ENCODE measurements at regions not wholly inside any gene's neighbourhood (a gene's known extent, or its start where the extent isn't known, plus 50 kb on each side); places are given as distances from the start of the nearest gene placed in this dataset.
"Not testable (repeated sequence)": the region's sequence is repeated elsewhere in the genome, so short reads cannot be mapped to it uniquely, and the experiment has no call there.

DNA sequence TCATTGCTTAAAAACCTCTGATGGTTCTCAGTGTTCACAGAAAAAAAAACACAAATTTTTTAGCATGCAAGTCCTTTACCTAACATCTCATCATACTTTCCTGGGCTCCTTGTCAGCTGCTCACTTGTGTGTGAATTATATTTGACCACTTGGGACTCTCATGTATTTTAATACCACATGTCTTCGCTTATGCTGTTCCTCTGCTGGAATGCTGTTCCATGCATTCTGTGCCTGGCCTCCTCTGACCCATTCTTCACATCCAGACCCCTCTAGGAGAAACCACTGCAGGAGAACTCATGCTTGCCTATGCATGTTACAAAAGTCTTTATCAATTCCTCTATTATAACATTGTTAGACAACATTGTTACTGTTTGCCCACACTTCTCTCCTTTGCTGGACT, 157.6 kb downstream of the PDGFRA start:
- H3K4me1 ChIP-seq (ENCODE audit: control insufficient read depth, insufficient read depth, low read length), result no peaks in the 10 kb centered on the region

DNA sequence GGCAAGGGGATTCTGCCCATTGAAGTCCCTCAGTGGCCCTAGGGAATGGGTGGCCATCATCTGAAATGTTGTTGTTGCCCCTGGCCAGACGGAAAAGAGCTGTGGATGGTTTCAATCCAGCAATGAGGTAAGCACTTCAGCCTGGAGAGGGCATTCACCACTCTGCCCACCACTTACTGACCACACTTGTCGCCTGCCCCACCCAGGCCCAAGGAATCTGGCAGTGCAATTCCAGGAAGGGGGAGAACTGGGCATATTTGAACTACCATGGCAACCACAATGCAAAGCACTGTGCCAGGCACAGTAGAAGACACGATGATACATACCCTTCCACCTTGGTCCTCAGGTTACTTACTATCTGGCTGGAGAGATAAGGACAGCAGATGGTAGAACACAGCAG, 161.6 kb downstream of the PDGFRA start:
- no peaks in the 10 kb centered on the region for H3K27me3 ChIP-seq (ENCODE audit: control insufficient read depth, insufficient read depth, low read length)
- no peaks in the 10 kb centered on the region for H3K9me3 ChIP-seq (ENCODE audit: control insufficient read depth, low read length)
- H3K4me3 ChIP-seq (ENCODE audit: low read length), result no peak overlapping the region
- H3K4me1 ChIP-seq (ENCODE audit: control insufficient read depth, insufficient read depth, low read length), result no peaks in the 10 kb centered on the region
- no peaks in the 10 kb centered on the region for H3K36me3 ChIP-seq (ENCODE audit: control insufficient read depth, insufficient read depth, low read length)
- H3K9ac ChIP-seq (ENCODE audit: low read length), result no peak overlapping the region

More for the DNA sequence above, 157.6 kb downstream of the PDGFRA start:
- H3K36me3 ChIP-seq (ENCODE audit: control insufficient read depth, insufficient read depth, low read length), result no peaks in the 10 kb centered on the region
- no peaks in the 10 kb centered on the region for H3K9me3 ChIP-seq (ENCODE audit: control insufficient read depth, low read length)
- H3K4me3 ChIP-seq (ENCODE audit: low read length), result no peak overlapping the region
- peaks cover 6% of the 10 kb centered on the region for H3K27me3 ChIP-seq (ENCODE audit: control insufficient read depth, insufficient read depth, low read length)
- no peak overlapping the region for H3K9ac ChIP-seq (ENCODE audit: low read length)

DNA sequence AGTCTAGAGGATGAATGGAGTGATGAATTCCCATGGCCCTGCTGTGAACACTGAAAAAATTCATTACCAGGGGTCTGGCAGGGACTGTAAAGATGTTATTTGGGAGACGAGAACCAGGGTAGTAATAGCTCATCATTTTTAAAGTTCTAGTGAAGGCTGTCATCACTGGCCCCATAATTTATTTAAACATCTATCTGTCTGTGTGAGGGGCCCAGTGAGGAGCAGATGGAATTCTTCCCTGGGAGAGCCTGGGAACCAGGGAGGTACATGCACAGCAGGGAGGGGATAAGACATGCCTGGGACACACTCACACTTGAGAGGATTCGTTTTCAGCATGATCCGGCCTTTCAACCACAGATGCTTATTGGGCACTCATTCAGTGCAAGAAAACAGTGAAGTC, 162.0 kb downstream of the PDGFRA start:
- H3K27me3 ChIP-seq (ENCODE audit: control insufficient read depth, insufficient read depth, low read length), result no peaks in the 10 kb centered on the region
- no peaks in the 10 kb centered on the region for H3K4me1 ChIP-seq (ENCODE audit: control insufficient read depth, insufficient read depth, low read length)
- H3K9me3 ChIP-seq (ENCODE audit: control insufficient read depth, low read length), result no peaks in the 10 kb centered on the region
- no peak overlapping the region for H3K9ac ChIP-seq (ENCODE audit: low read length)
- no peak overlapping the region for H3K4me3 ChIP-seq (ENCODE audit: low read length)
- H3K36me3 ChIP-seq (ENCODE audit: control insufficient read depth, insufficient read depth, low read length), result no peaks in the 10 kb centered on the region

DNA sequence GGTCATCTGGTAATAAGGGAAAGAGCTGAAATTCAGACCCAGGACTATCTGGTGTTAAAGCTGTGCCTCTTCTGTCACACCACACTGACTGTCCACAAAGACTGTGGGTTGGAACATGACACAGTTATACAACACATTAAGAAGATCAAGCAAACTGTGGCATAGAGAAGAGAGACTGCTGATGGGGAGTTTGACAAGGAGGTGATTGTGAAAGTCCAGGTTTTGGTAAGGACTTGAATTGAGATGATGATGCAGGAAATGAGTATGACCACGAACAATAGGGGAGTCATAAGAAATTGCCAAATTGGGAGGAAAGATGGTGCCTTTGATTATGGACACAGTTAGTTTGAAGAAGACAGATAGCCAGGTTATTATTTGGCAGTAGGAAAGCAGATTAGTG, 163.4 kb downstream of the PDGFRA start:
- no peak overlapping the region for H3K4me3 ChIP-seq (ENCODE audit: low read length)

DNA sequence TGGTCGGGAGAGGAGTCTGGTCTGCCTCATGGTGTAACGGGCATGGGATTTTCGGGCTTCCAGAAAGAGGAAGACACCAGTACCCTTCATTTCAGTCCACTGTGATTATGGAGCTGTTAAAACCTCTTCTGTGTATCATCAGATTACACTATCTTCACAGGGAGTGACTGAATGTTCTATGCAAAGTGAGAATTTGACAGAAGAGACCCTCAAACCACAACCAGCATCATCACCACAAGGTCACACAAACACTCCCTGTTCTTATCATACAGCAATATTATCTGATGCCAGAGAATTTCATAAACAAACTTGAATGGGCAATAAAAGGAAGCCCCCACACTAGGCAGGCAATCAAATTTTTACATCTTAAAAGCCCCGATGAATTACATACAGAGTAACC, 164.2 kb downstream of the PDGFRA start:
- Histone ChIP-seq H3K9me3 (ENCODE audit: control insufficient read depth, low read length) (no peaks in the 10 kb centered on the region), H3K9ac (ENCODE audit: low read length) (no peak overlapping the region), H3K4me1 (ENCODE audit: control insufficient read depth, insufficient read depth, low read length) (no peaks in the 10 kb centered on the region), H3K36me3 (ENCODE audit: control insufficient read depth, insufficient read depth, low read length) (no peaks in the 10 kb centered on the region), H3K27me3 (ENCODE audit: control insufficient read depth, insufficient read depth, low read length) (no peaks in the 10 kb centered on the region), H3K4me3 (ENCODE audit: low read length) (no peak overlapping the region)

More for the DNA sequence above, 163.4 kb downstream of the PDGFRA start:
- Histone ChIP-seq H3K4me1 (ENCODE audit: control insufficient read depth, insufficient read depth, low read length) (no peaks in the 10 kb centered on the region), H3K36me3 (ENCODE audit: control insufficient read depth, insufficient read depth, low read length) (no peaks in the 10 kb centered on the region), H3K27me3 (ENCODE audit: control insufficient read depth, insufficient read depth, low read length) (no peaks in the 10 kb centered on the region), H3K9ac (ENCODE audit: low read length) (no peak overlapping the region), H3K9me3 (ENCODE audit: control insufficient read depth, low read length) (no peaks in the 10 kb centered on the region)

DNA sequence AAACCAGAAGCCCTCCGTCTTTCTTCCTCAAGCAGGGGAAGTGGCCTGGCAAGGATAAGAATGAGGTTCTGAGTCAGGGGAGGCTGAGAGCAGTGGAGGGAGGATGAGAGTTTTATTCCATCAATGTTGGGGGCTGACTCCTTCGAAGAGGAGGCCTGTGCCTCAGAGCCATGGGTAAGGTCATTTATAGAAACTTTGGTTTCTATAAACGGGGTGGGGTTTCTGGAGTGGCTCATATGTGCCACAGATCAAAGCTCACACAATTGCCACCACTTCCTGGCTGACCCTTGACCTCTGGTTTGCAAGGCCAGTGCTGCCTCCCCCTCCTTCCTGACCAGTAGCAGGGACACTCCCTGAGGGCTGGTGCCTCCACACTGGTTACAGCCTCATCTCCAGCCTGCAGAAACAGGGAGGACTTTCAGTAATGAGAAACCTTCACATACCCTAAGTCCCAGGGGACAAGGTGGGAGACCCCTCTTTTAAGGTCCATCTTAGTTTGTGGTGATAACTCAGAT, 166.0 kb downstream of the PDGFRA start:
- Histone ChIP-seq H3K9me3 (ENCODE audit: control insufficient read depth, low read length) (no peaks in the 10 kb centered on the region), H3K9ac (ENCODE audit: low read length) (no peak overlapping the region), H3K4me1 (ENCODE audit: control insufficient read depth, insufficient read depth, low read length) (no peaks in the 10 kb centered on the region), H3K36me3 (ENCODE audit: control insufficient read depth, insufficient read depth, low read length) (no peaks in the 10 kb centered on the region), H3K4me3 (ENCODE audit: low read length) (no peak overlapping the region), H3K27me3 (ENCODE audit: control insufficient read depth, insufficient read depth, low read length) (no peaks in the 10 kb centered on the region)

DNA sequence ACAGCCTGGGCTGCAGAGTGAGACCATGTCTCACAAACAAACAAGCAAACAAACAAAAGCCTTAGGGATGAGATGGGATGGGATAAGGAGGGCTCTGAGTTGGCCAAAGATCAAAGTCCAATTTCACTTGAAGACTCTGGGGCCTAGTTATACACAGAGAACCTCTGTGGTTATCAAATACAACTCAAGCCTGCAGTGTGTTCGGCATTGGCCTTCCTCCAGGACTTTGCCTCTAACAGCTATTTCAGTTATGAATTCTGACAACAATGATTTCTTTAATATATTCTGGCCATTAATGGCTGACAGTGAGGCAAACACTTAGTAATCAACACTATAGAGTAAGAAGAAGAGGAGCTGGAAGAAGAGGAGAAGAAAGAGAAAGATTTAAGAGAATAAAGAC, 171.1 kb downstream of the PDGFRA start:
- no peaks in the 10 kb centered on the region for H3K4me1 ChIP-seq (ENCODE audit: control insufficient read depth, insufficient read depth, low read length)
- no peaks in the 10 kb centered on the region for H3K27me3 ChIP-seq (ENCODE audit: control insufficient read depth, insufficient read depth, low read length)
- H3K4me3 ChIP-seq (ENCODE audit: low read length), result no peak overlapping the region
- H3K36me3 ChIP-seq (ENCODE audit: control insufficient read depth, insufficient read depth, low read length), result no peaks in the 10 kb centered on the region
- H3K9ac ChIP-seq (ENCODE audit: low read length), result no peak overlapping the region
- no peaks in the 10 kb centered on the region for H3K9me3 ChIP-seq (ENCODE audit: control insufficient read depth, low read length)

DNA sequence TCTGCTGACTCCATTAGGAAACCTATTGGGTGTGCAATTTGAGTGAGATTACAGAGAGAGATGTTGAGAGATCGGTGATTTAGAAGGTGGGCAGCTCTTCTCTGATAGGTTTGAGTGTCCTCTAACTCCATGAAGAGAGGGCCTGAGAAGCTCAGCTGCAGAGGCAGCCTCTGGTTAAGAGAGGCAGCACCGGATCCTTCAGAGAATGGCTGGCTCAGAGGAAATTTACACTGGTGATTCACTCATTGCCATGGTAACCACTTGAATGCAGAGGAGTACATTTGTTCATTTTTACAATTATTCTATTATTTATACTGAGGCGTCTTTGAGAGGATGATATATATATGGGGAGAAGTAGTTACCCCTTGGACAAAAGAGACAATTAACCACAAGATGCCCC, 171.7 kb downstream of the PDGFRA start:
- Histone ChIP-seq H3K36me3 (ENCODE audit: control insufficient read depth, insufficient read depth, low read length) (no peaks in the 10 kb centered on the region), H3K27me3 (ENCODE audit: control insufficient read depth, insufficient read depth, low read length) (no peaks in the 10 kb centered on the region), H3K9me3 (ENCODE audit: control insufficient read depth, low read length) (no peaks in the 10 kb centered on the region), H3K4me1 (ENCODE audit: control insufficient read depth, insufficient read depth, low read length) (no peaks in the 10 kb centered on the region), H3K9ac (ENCODE audit: low read length) (no peak overlapping the region), H3K4me3 (ENCODE audit: low read length) (no peak overlapping the region)

DNA sequence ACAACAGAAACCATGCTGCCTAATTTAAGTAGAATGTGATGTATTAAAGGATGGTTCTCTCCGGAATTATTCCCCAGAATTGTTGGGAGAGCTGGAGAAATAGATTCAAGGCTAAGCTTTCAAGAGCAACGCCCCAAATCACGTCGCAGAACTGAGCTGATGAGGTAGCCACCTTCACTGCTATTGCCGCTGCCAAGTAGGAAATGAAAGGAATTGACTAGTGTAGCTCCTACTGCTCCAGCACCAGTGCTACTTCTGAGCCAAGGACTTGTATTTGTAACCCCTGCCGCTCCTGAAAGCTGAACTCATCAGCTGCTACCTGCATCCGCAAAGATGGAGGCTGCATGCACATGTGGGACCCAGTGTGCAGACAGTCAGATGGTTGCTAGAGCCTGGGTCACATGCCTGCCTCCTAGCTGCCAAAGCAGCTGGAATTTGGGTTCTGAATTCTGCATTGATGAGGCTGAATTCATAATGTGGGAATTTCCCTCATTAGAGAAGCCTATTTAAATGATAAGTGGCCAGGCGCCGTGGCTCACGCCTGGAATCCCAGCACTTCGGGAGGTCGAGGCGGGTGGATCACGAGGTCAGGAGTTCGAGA, 173.9 kb downstream of the PDGFRA start:
- no peak overlapping the region for H3K4me3 ChIP-seq (ENCODE audit: low read length)
- H3K4me1 ChIP-seq (ENCODE audit: control insufficient read depth, insufficient read depth, low read length), result no peaks in the 10 kb centered on the region
- no peak overlapping the region for H3K9ac ChIP-seq (ENCODE audit: low read length)
- H3K36me3 ChIP-seq (ENCODE audit: control insufficient read depth, insufficient read depth, low read length), result no peaks in the 10 kb centered on the region
- H3K9me3 ChIP-seq (ENCODE audit: control insufficient read depth, low read length), result no peaks in the 10 kb centered on the region
- H3K27me3 ChIP-seq (ENCODE audit: control insufficient read depth, insufficient read depth, low read length), result no peaks in the 10 kb centered on the region

DNA sequence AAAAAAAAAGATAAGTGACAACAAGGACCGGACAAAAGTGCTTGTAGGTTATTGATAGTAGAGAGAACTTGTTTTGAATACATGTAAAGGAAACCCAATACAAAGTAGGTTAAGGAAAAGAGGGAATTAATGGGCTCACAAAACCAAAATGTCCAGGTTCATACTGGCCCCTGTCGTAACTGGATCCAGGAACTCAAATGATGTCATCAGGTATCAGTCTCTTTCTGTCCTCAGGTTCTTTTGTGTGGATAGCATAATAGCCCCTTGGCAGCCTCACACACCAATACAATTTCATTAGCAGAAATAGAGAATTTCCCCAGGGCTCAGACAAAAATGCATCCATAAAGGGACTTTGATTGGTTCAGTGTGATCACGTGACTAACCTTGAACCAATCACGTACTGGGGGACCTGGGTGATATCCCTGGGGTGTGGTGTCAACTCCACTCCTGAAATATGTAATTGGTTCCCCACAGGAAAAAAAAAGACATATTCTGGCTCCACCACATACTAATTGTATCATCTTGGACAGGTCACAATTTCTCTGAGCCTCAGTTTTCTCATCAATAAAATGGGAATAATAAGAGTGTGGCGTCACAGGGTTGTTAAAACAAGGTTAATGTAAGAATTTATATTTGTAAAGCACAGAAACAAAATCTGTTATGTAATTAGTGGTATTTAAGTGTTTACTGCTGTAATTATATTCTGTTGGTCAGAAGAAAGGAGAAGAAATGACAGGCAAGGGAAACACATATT, 174.8 kb downstream of the PDGFRA start:
- Histone ChIP-seq H3K36me3 (ENCODE audit: control insufficient read depth, insufficient read depth, low read length) (no peaks in the 10 kb centered on the region), H3K27me3 (ENCODE audit: control insufficient read depth, insufficient read depth, low read length) (no peaks in the 10 kb centered on the region), H3K4me1 (ENCODE audit: control insufficient read depth, insufficient read depth, low read length) (no peaks in the 10 kb centered on the region), H3K4me3 (ENCODE audit: low read length) (no peak overlapping the region), H3K9me3 (ENCODE audit: control insufficient read depth, low read length) (no peaks in the 10 kb centered on the region), H3K9ac (ENCODE audit: low read length) (no peak overlapping the region)

DNA sequence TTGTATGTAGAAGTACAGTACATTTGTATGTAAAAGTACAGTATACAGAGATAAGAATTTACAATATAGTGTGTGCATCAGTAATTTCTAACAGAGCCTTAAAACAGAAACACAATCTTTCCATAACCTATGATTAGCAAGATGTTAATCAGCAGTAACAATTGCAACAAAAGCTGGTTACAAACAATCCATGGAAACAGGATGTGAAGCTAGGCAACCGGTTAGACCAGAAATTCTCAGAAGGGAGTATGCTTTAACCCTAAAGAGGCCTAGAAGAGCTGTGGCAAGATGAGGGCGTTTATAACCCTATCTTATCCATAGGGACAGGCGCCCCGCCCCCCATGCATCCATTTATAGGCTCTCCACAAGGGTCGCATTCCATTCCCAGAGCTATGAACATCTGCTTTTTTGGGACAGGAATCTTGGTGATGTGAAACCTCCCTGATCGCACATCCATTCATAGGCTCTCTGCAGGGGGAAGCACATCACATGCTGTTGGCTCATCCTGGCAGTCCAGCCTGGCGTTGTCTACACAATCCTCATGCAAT, 180.3 kb downstream of the PDGFRA start:
- H3K4me3 ChIP-seq (ENCODE audit: low read length); H3K9me3 ChIP-seq (ENCODE audit: control insufficient read depth, low read length); H3K27me3 ChIP-seq (ENCODE audit: control insufficient read depth, insufficient read depth, low read length); H3K36me3 ChIP-seq (ENCODE audit: control insufficient read depth, insufficient read depth, low read length); H3K9ac ChIP-seq (ENCODE audit: low read length); H3K4me1 ChIP-seq (ENCODE audit: control insufficient read depth, insufficient read depth, low read length): not testable (repeated sequence)

DNA sequence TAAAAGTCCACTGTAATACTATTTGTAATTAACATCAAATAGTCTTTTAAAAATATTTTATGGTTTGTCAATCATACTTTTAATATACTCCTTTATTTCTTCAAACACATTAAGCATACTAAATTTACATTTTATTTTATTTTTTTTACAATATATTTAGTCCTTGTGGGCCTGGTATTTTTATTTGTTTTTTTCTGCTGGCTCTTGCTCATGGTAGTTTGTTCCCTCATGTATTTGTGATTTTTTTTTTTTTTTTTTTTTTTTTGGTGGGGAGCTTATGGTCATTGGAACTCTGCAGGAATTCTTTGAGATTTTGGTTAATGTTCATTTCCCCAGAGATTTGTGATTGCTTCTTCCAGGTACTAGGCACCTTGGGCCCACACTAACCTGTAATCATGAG, 185.5 kb downstream of the PDGFRA start:
- Histone ChIP-seq H3K9me3 (ENCODE audit: control insufficient read depth, low read length) (no peaks in the 10 kb centered on the region), H3K36me3 (ENCODE audit: control insufficient read depth, insufficient read depth, low read length) (no peaks in the 10 kb centered on the region), H3K9ac (ENCODE audit: low read length) (no peak overlapping the region), H3K27me3 (ENCODE audit: control insufficient read depth, insufficient read depth, low read length) (no peaks in the 10 kb centered on the region), H3K4me1 (ENCODE audit: control insufficient read depth, insufficient read depth, low read length) (no peaks in the 10 kb centered on the region), H3K4me3 (ENCODE audit: low read length) (no peak overlapping the region)

Measured in mucosa of stomach (tissue), 1 donor.